Lung (tissue), 11 donors: ENCODE measurements at regions not wholly inside any gene's neighbourhood (a gene's known extent, or its start where the extent isn't known, plus 50 kb on each side); places are given as distances from the start of the nearest gene placed in this dataset.

Experiments
- ATAC-seq: fragments of 200-7000 bp; cut with Tn5 transposase; one replicate; pipeline ENCODE4 v1.9.1; 2020; ENCODE audit warnings: moderate number of reproducible peaks; ENCODE audit not compliant: insufficient read depth, low FRiP score
- DNase-seq, 3 donors: peaks; one replicate each; pipeline ENCODE4 v3.0.0-alpha.2; 2013 to 2017
- H3K27ac ChIP-seq, 2 donors: one replicate each; pipeline ENCODE4 v1.5.1; 2013; ENCODE audit warnings: mild to moderate bottlenecking in 2 of 2, moderate library complexity in 2 of 2, control low read depth in 1 of 2, inconsistent platforms in 1 of 2, low read depth in 1 of 2, low read length in 1 of 2
- H3K27me3 ChIP-seq, 3 donors: one replicate each; pipeline ENCODE4 v1.5.1; 2013; ENCODE audit warnings: low read length in 2 of 3; ENCODE audit not compliant: control insufficient read depth in 3 of 3, insufficient read depth in 3 of 3
- H3K36me3 ChIP-seq, 4 donors: one replicate each; pipeline ENCODE4 v1.5.1; 2013; ENCODE audit warnings: low read length in 4 of 4, mild to moderate bottlenecking in 1 of 4, moderate library complexity in 1 of 4; ENCODE audit not compliant: control insufficient read depth in 4 of 4, insufficient read depth in 4 of 4
- H3K4me1 ChIP-seq, 5 donors: one replicate each; pipeline ENCODE4 v1.5.1; 2013; ENCODE audit warnings: low read length in 5 of 5, mild to moderate bottlenecking in 2 of 5, moderate library complexity in 1 of 5; ENCODE audit not compliant: control insufficient read depth in 5 of 5, insufficient read depth in 5 of 5
- H3K4me3 ChIP-seq: one replicate; pipeline ENCODE4 v1.5.1; 2013; ENCODE audit warnings: mild to moderate bottlenecking, control low read depth, moderate library complexity
- H3K9ac ChIP-seq, 2 donors: one replicate each; pipeline ENCODE4 v1.5.1; 2013; ENCODE audit warnings: low read length in 2 of 2, control low read depth in 1 of 2; ENCODE audit not compliant: insufficient read depth in 1 of 2
- H3K9me3 ChIP-seq, 4 donors: one replicate each; pipeline ENCODE4 v1.5.1; 2013; ENCODE audit warnings: low read length in 3 of 4, mild to moderate bottlenecking in 1 of 4, moderate library complexity in 1 of 4; ENCODE audit not compliant: control insufficient read depth in 4 of 4, insufficient read depth in 3 of 4
- WGBS, 2 donors: extraction: QIAGEN DNeasy Blood & Tissue Kit; methylation state at CpG; one replicate each; pipeline ENCODE4 v1.1.7; 2013; 5-methylcytosine and 5-hydroxymethylcytosine counted together
- TF ChIP-seq, protein P1 (sequence below): IDR thresholded peaks from 2 replicates; pipeline ENCODE4 v1.5.1; 2012; ENCODE audit warnings: mild to moderate bottlenecking; ENCODE audit errors: control extremely low read depth, extremely low read depth
- donor health status: control.
- donor health status: control.
- donor health status: Bipolar disorder and iron deficiency.
- donor health status: healthy.
- donor health status: DM: yes; HTN: yes; CAD: no.

DNA sequence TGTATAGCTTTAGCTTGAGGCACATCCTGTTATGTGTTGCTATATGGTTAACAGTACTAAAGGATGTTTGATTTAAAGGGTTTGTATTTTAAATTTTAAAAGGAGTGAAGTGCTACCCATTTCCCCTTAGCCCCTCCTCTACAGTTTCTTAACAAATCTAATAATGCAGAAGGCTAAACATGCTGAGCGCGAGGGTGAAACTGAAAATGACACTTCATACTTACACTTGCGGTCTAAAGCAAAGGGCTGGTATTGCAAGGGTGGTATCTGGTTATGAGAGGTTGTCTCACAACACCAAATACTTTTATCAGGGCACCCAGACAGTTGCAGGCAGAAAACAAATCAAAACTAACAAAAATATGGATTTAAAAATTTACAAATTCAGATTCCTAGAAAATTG is 172.3 kb downstream of the SIPA1L2 start:
- WGBS, 2 donors = 56 to 68% methylated on average over 3 of the region's 3 CpGs
- peaks cover 2 to 6% (median 3%) of the 10 kb centered on the region in 5 donors for H3K4me1 ChIP-seq
- H3K27me3 ChIP-seq = no peaks in the 10 kb centered on the region
- no peak overlapping the region for H3K4me3 ChIP-seq
- H3K9me3 ChIP-seq = no peaks in the 10 kb centered on the region
- TF ChIP-seq, protein P1, sequence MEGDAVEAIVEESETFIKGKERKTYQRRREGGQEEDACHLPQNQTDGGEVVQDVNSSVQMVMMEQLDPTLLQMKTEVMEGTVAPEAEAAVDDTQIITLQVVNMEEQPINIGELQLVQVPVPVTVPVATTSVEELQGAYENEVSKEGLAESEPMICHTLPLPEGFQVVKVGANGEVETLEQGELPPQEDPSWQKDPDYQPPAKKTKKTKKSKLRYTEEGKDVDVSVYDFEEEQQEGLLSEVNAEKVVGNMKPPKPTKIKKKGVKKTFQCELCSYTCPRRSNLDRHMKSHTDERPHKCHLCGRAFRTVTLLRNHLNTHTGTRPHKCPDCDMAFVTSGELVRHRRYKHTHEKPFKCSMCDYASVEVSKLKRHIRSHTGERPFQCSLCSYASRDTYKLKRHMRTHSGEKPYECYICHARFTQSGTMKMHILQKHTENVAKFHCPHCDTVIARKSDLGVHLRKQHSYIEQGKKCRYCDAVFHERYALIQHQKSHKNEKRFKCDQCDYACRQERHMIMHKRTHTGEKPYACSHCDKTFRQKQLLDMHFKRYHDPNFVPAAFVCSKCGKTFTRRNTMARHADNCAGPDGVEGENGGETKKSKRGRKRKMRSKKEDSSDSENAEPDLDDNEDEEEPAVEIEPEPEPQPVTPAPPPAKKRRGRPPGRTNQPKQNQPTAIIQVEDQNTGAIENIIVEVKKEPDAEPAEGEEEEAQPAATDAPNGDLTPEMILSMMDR = no peak
- no peak for ATAC-seq
- H3K9ac ChIP-seq = no peak overlapping the region
- H3K36me3 ChIP-seq = peaks cover 0 to 3% (median 1%) of the 10 kb centered on the region in 4 donors
- no peak for DNase-seq
- no peak overlapping the region for H3K27ac ChIP-seq

DNA sequence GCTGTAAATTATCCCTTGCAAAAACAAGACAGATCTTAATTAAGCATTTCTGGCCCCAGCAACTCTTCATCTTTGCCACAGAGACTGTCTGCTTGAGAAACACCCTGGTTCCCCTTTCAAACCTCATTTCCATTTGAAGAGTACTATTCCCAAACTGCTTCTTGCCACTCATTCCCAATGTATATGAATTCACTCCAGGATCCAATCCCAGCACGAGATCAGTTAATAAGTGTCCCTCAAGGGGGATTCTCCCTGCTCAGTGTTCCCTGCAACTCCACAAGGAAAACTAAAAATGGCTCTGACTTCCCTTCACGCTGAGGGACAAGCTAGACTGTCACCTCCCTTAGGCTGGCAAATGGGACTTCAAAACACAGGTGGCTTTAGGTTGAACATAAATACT is 173.2 kb downstream of the SIPA1L2 start:
- no peak for DNase-seq
- Histone ChIP-seq H3K4me1 (peaks cover 2 to 6% (median 3%) of the 10 kb centered on the region in 5 donors), H3K4me3 (no peak overlapping the region), H3K9ac (no peak overlapping the region), H3K27ac (no peak overlapping the region), H3K27me3 (no peaks in the 10 kb centered on the region), H3K36me3 (peaks cover 0 to 3% (median 1%) of the 10 kb centered on the region in 4 donors), H3K9me3 (no peaks in the 10 kb centered on the region)
- TF ChIP-seq, protein P1 = no peak
- ATAC-seq = no peak
- 73 to 76% methylated on average over 2 of the region's 2 CpGs for WGBS, 2 donors

DNA sequence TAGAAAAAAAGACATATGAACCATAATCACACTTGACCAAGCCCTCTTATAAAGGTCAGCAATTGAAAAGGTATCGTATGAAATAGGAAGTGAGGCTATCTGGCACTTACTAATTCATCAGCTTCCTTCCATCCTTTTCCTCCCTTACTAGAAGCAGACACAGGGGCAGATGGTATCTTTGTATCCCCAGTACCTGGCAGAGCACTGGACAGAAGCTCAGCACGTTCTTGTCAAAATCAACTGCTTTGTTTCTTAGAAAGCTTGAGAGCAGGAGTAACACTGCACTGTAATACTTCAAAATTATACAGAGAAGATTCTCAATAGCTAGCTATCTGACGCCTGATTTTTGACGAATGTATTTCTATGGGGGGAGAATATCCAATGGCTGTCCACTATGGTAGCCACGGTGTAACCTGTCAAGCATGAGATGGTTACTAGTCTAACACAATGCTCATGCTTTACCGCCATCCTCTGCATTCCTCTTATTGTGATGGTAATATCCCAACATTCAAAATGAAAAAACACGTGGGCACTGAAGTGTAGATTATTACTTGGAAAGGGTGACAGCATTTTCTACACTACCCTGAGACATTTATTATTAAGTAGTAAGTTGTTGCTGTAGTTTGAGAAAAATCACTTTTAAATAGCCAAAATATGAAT is 175.6 kb downstream of the SIPA1L2 start:
- TF ChIP-seq, protein P1 = no peak
- Histone ChIP-seq H3K36me3 (no peaks in the 10 kb centered on the region), H3K4me1 (peaks cover 2 to 6% (median 3%) of the 10 kb centered on the region in 5 donors), H3K9ac (no peak overlapping the region), H3K4me3 (no peak overlapping the region), H3K9me3 (no peaks in the 10 kb centered on the region), H3K27me3 (no peaks in the 10 kb centered on the region), H3K27ac (no peak overlapping the region)
- 74 to 82% methylated on average over 7 of the region's 7 CpGs for WGBS, 2 donors
- no peak for DNase-seq
- no peak for ATAC-seq
